OCI-LY7 (cell line): ENCODE measurements at regions not wholly inside any gene's neighbourhood (a gene's known extent, or its start where the extent isn't known, plus 50 kb on each side); places are given as distances from the start of the nearest gene placed in this dataset.
"Not testable (repeated sequence)": the region's sequence is repeated elsewhere in the genome, so short reads cannot be mapped to it uniquely, and the experiment has no call there.

Source experiments
- BruUV-seq: library from RNA; stranded (reverse); fragments of 400-500 nt; replicated peaks from 2 replicates; lab custom pipeline; 2021; lab: Mats Ljungman, UMichigan
- CTCF ChIA-PET: fragments of 300-600 bp; sonication (Branson Sonifier 250); formaldehyde crosslinking; loops from one replicate; lab custom pipeline; 2022; ENCODE audit warnings: antibody characterized with exemption; ENCODE audit not compliant: unreplicated experiment; lab: Charles Lee
- POLR2A ChIA-PET: fragments of 300-600 bp; sonication (Branson Sonifier 250); formaldehyde crosslinking; loops from one replicate; lab custom pipeline; 2022; ENCODE audit warnings: antibody characterized with exemption; lab: Charles Lee
- DNase-seq: peaks from one replicate; pipeline ENCODE4 v3.0.0-alpha.2; 2015; ENCODE audit warnings: low spot score
- H2AFZ ChIP-seq: fragments of 200-600 bp; sonication (generic), shearing (Covaris generic); 2 replicates; pipeline ENCODE4 v1.6.1; 2014; ENCODE audit warnings: mild to moderate bottlenecking, antibody characterized with exemption, low read length, moderate library complexity
- H3K27ac ChIP-seq: fragments of 200-600 bp; sonication (generic); 2 replicates; pipeline ENCODE4 v1.5.1; 2014; ENCODE audit warnings: mixed run types, low read depth, mild to moderate bottlenecking, moderate library complexity, low read length, inconsistent platforms; ENCODE audit not compliant: poor library complexity, severe bottlenecking
- H3K36me3 ChIP-seq: fragments of 200-600 bp; sonication (generic); 2 replicates; pipeline ENCODE4 v1.6.1; 2014; ENCODE audit warnings: mild to moderate bottlenecking, antibody characterized with exemption, low read length, moderate library complexity, mixed read lengths; ENCODE audit not compliant: insufficient read depth
- H3K4me1 ChIP-seq: fragments of 200-600 bp; sonication (generic); 2 replicates; pipeline ENCODE4 v1.5.1; 2014; ENCODE audit warnings: mild to moderate bottlenecking, low read length; ENCODE audit not compliant: insufficient read depth, poor library complexity, severe bottlenecking
- H3K4me2 ChIP-seq: fragments of 200-600 bp; sonication (generic); 2 replicates; pipeline ENCODE4 v1.6.1; 2014; ENCODE audit warnings: mild to moderate bottlenecking, low read length
- H3K4me3 ChIP-seq: fragments of 200-600 bp; sonication (generic); 2 replicates; pipeline ENCODE4 v1.5.1; 2014; ENCODE audit warnings: mild to moderate bottlenecking, low read depth, low read length; ENCODE audit not compliant: poor library complexity, severe bottlenecking
- H3K79me2 ChIP-seq: fragments of 200-600 bp; sonication (generic); 2 replicates; pipeline ENCODE4 v1.6.1; 2016; ENCODE audit warnings: low read depth, mild to moderate bottlenecking, low read length, moderate library complexity, mixed read lengths; ENCODE audit not compliant: insufficient read depth
- H3K9me2 ChIP-seq: fragments of 200-600 bp; sonication (generic); 2 replicates; pipeline ENCODE4 v1.6.1; 2016; ENCODE audit warnings: mild to moderate bottlenecking, low read length, mixed read lengths; ENCODE audit not compliant: insufficient read depth
- H3K9me3 ChIP-seq: fragments of 200-600 bp; sonication (generic); 2 replicates; pipeline ENCODE4 v1.6.1; 2014; ENCODE audit warnings: mild to moderate bottlenecking, mixed run types, low read length, mixed read lengths
- H4K20me1 ChIP-seq: fragments of 200-600 bp; sonication (generic); 2 replicates; pipeline ENCODE4 v1.6.1; 2014; ENCODE audit warnings: mild to moderate bottlenecking, antibody characterized with exemption, low read length, moderate library complexity, mixed read lengths; ENCODE audit not compliant: insufficient read depth
- EZH2phosphoT487 ChIP-seq: fragments of 200-600 bp; sonication (generic); IDR thresholded peaks from 2 replicates; pipeline ENCODE4 v1.6.1; 2018; ENCODE audit warnings: low read depth, borderline replicate concordance, mild to moderate bottlenecking, mixed run types, antibody characterized with exemption, low read length, moderate library complexity, mixed read lengths
- intact Hi-C: fragments of 100-400 bp; cut with micrococcal nuclease; formaldehyde crosslinking; loops from one replicate; pipeline ENCODE4 v1.10.0; 2022; ENCODE audit not compliant: unreplicated experiment
- TF ChIP-seq, protein P1 (sequence below): fragments of 200-600 bp; sonication (generic); conservative IDR thresholded peaks from 2 replicates; pipeline ENCODE4 v1.5.1; 2014; ENCODE audit warnings: mild to moderate bottlenecking, antibody characterized with exemption, low read length, moderate library complexity, mixed read lengths

DNA sequence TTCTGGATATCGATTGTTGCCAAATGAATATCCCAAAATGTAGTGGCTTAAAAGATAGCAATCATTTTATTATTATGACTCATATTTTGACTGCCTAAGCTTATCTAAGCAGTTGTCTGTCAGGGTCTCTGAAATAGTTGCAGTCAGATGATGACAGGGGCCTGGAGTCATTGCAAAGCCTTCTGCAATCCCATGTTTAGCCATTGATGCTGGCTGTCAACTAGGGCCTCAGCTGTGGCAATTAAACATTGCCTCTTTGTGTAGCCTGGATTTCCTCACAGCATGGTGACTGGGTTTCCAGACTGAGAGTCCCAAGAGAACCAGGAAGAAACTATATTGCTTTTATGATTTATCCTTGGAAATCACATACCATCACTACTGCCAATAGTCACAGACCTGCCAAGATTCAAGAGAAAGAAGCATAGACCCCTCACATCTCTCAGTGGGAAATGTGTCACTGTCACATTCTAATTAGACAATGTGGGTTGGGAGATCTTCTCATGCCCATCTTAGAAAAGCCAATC, 227.3 kb upstream of the NOCT start:
- no peaks in the 10 kb centered on the region for H3K9me2 ChIP-seq
- H3K27ac ChIP-seq, result no peak overlapping the region
- no peak overlapping the region for H3K4me2 ChIP-seq
- no TSS peak for BruUV-seq
- H3K4me1 ChIP-seq, result no peaks in the 10 kb centered on the region
- H3K4me3 ChIP-seq, result no peak overlapping the region
- ChIA-PET CTCF (no interaction called here), POLR2A (no interaction called here)
- intact Hi-C loops, result no loop called here
- no peak for DNase-seq
- H4K20me1 ChIP-seq, result no peaks in the 10 kb centered on the region
- TF ChIP-seq, protein P1, sequence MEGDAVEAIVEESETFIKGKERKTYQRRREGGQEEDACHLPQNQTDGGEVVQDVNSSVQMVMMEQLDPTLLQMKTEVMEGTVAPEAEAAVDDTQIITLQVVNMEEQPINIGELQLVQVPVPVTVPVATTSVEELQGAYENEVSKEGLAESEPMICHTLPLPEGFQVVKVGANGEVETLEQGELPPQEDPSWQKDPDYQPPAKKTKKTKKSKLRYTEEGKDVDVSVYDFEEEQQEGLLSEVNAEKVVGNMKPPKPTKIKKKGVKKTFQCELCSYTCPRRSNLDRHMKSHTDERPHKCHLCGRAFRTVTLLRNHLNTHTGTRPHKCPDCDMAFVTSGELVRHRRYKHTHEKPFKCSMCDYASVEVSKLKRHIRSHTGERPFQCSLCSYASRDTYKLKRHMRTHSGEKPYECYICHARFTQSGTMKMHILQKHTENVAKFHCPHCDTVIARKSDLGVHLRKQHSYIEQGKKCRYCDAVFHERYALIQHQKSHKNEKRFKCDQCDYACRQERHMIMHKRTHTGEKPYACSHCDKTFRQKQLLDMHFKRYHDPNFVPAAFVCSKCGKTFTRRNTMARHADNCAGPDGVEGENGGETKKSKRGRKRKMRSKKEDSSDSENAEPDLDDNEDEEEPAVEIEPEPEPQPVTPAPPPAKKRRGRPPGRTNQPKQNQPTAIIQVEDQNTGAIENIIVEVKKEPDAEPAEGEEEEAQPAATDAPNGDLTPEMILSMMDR, result no peak
- TF ChIP-seq EZH2phosphoT487, result no peak
- no peaks in the 10 kb centered on the region for H3K79me2 ChIP-seq
- H3K36me3 ChIP-seq, result no peaks in the 10 kb centered on the region
- no peaks in the 10 kb centered on the region for H3K9me3 ChIP-seq
- no peak overlapping the region for H2AFZ ChIP-seq

DNA sequence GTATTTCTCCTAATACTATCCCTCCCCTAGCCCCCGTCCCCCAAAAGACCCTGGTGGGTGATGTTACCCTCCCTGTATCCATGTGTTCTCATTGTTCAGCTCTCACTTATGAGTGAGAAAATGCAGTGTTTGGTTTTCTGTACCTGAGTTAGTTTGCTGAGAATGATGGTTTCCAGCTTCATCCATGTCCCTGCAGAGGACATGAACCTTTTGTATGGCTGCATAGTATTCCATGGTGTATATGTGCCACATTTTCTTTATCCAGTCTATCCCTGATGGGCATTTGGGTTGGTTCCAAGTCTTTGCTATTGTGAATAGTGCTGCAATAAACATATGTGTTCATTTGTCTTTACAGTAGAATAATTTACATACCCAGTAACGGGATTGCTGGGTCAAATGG, 235.8 kb upstream of the NOCT start:
- H3K4me2 ChIP-seq, CTCF ChIA-PET, H3K4me1 ChIP-seq, H2AFZ ChIP-seq, H3K9me3 ChIP-seq, intact Hi-C loops, DNase-seq, H3K79me2 ChIP-seq, H3K9me2 ChIP-seq, H3K4me3 ChIP-seq, BruUV-seq, POLR2A ChIA-PET, H3K36me3 ChIP-seq, H3K27ac ChIP-seq, H4K20me1 ChIP-seq: not testable (repeated sequence)

DNA sequence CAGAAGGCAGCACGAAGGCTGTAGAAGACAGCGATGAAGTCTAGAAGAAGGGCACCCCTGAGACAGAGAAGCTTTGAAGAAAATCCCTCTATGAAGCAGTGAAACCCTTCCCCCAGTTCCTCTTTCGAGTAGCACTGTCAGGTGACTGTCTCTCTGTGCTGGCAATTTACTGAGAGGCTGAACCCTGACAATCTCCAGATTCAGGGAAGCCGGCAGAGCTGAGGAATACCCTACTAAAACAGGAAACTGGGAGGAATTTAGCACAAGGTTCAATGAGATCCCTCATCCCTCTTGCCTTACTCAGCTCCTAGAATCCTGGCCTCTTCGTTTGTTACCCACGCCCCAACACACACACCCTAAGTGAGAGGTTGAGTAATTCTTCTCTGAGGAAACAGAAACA, 239.7 kb upstream of the NOCT start:
- DNase-seq, result peak; percentile 6
- Histone ChIP-seq H3K4me2 (no peak overlapping the region), H2AFZ (no peak overlapping the region), H3K9me3 (no peaks in the 10 kb centered on the region), H4K20me1 (no peaks in the 10 kb centered on the region), H3K79me2 (no peaks in the 10 kb centered on the region), H3K36me3 (no peaks in the 10 kb centered on the region), H3K27ac (no peak overlapping the region), H3K4me1 (no peaks in the 10 kb centered on the region), H3K4me3 (no peak overlapping the region), H3K9me2 (no peaks in the 10 kb centered on the region)
- CTCF ChIA-PET, result no interaction called here
- intact Hi-C loops, result no loop called here
- no TSS peak for BruUV-seq
- no peak for TF ChIP-seq EZH2phosphoT487
- TF ChIP-seq, protein P1, result no peak
- POLR2A ChIA-PET, result interaction anchor here (1.2 kb wide), 1 partner anchor 11 kb away, joined by 3 read pairs; no protein-coding TSS in a partner anchor
